ENCODE measurements at regions not wholly inside any gene's neighbourhood (a gene's known extent, or its start where the extent isn't known, plus 50 kb on each side); places are given as distances from the start of the nearest gene placed in this dataset.

GRCh38 chr6:134866563-134866962, 83.3 kb downstream of the ALDH8A1 start:
- DNase-seq (ENCODE audit: low read depth): no peak

GRCh38 chr6:134864558-134864957, 85.3 kb downstream of the ALDH8A1 start:
- no peak for DNase-seq (ENCODE audit: low read depth)

GRCh38 chr6:134863763-134864510, 86.0 kb downstream of the ALDH8A1 start:
- DNase-seq (ENCODE audit: low read depth): no peak

GRCh38 chr6:134854366-134854765, 95.5 kb downstream of the ALDH8A1 start:
- DNase-seq (ENCODE audit: low read depth): peak; percentile 50

- DNase-seq (ENCODE audit: low read depth): peak; percentile 90
Observed at GRCh38 chr6:134853111-134854055, 96.5 kb downstream of the ALDH8A1 start.

GRCh38 chr6:134851548-134851947, 98.4 kb downstream of the ALDH8A1 start:
- DNase-seq (ENCODE audit: low read depth): no peak

- DNase-seq (ENCODE audit: low read depth): no peak
Observed at GRCh38 chr6:134850721-134851305, 99.1 kb downstream of the ALDH8A1 start.

- no peak for DNase-seq (ENCODE audit: low read depth)
Observed at GRCh38 chr6:134849920-134850447, 99.9 kb downstream of the ALDH8A1 start.

- DNase-seq (ENCODE audit: low read depth): no peak
Observed at GRCh38 chr6:134848076-134848475, 101.8 kb downstream of the ALDH8A1 start.

- no peak for DNase-seq (ENCODE audit: low read depth)
Observed at GRCh38 chr6:134846865-134847264, 103.0 kb downstream of the ALDH8A1 start.

- no peak for DNase-seq (ENCODE audit: low read depth)
Observed at GRCh38 chr6:134846031-134846430, 103.9 kb downstream of the ALDH8A1 start.

GRCh38 chr6:134844120-134844519, 105.8 kb downstream of the ALDH8A1 start:
- DNase-seq (ENCODE audit: low read depth): no peak

GRCh38 chr6:134840086-134840867, 109.6 kb downstream of the ALDH8A1 start:
- DNase-seq (ENCODE audit: low read depth): peak; percentile 74

- no peak for DNase-seq (ENCODE audit: low read depth)
Observed at GRCh38 chr6:134835993-134836392, 113.9 kb downstream of the ALDH8A1 start.

GRCh38 chr6:134830940-134831339, 119.0 kb downstream of the ALDH8A1 start:
- peak; percentile 86 for DNase-seq (ENCODE audit: low read depth)

GRCh38 chr6:134830194-134830593, 119.7 kb downstream of the ALDH8A1 start:
- DNase-seq (ENCODE audit: low read depth): peak; percentile 82

- no peak for DNase-seq (ENCODE audit: low read depth)
Observed at GRCh38 chr6:134828641-134829040, 121.3 kb downstream of the ALDH8A1 start.

- peak; percentile 66 for DNase-seq (ENCODE audit: low read depth)
Observed at GRCh38 chr6:134826889-134827737, 122.8 kb downstream of the ALDH8A1 start.

GRCh38 chr6:134823710-134824034, 126.2 kb downstream of the ALDH8A1 start:
- DNase-seq (ENCODE audit: low read depth): no peak

- DNase-seq (ENCODE audit: low read depth): peak; percentile 82
Observed at GRCh38 chr6:134822920-134823709, 126.8 kb downstream of the ALDH8A1 start.
